ENCODE measurements at regions not wholly inside any gene's neighbourhood (a gene's known extent, or its start where the extent isn't known, plus 50 kb on each side); places are given as distances from the start of the nearest gene placed in this dataset.
"Not testable (repeated sequence)": the region's sequence is repeated elsewhere in the genome, so short reads cannot be mapped to it uniquely, and the experiment has no call there.

GRCh38 chr16:7772722-7773121 lies 440.1 kb downstream of the RBFOX1 start:
- Histone ChIP-seq H3K27ac (ENCODE audit: low read depth in 1 of 2, low read length in 2 of 2) (no peak overlapping the region), H3K9me3 (ENCODE audit: control insufficient read depth in 1 of 2, insufficient read depth in 1 of 2, low read length in 2 of 2) (peaks cover 0 to 13% of the 10 kb centered on the region in 2 experiments), H3K36me3 (ENCODE audit: insufficient read depth, low read length) (no peaks in the 10 kb centered on the region), H3K27me3 (ENCODE audit: control insufficient read depth in 1 of 2, insufficient read depth in 2 of 2, low read length in 2 of 2) (no peaks in the 10 kb centered on the region), H3K4me1 (ENCODE audit: insufficient read depth, low read length) (no peaks in the 10 kb centered on the region), H3K4me3 (ENCODE audit: low read length) (no peak overlapping the region)
- DNase-seq: no peak
- intact Hi-C loops (cut with DNase I, micrococcal nuclease): no loop called here
- no peak for TF ChIP-seq CTCF (IDR thresholded peaks at IDR 0.05)
- no peak for ATAC-seq (ENCODE audit: poor library complexity)
- no peak overlapping the region for H3K4me3 Mint-ChIP-seq
- ChIA-PET POLR2A (no interaction called here), CTCF (no interaction called here)
- H3K4me1 Mint-ChIP-seq (ENCODE audit: low read depth): no peaks in the 10 kb centered on the region
- peaks cover 11% of the 10 kb centered on the region for H3K9me3 Mint-ChIP-seq
- H3K27me3 Mint-ChIP-seq: no peaks in the 10 kb centered on the region
- H3K27ac Mint-ChIP-seq: no peak overlapping the region
- no peaks in the 10 kb centered on the region for H3K36me3 Mint-ChIP-seq (ENCODE audit: low read depth)

- H3K9me3 ChIP-seq (ENCODE audit: control insufficient read depth in 1 of 2, insufficient read depth in 1 of 2, low read length in 2 of 2); H3K36me3 Mint-ChIP-seq (ENCODE audit: low read depth); ATAC-seq (ENCODE audit: poor library complexity); H3K36me3 ChIP-seq (ENCODE audit: insufficient read depth, low read length); intact Hi-C loops (cut with DNase I, micrococcal nuclease); H3K27me3 Mint-ChIP-seq; H3K4me1 ChIP-seq (ENCODE audit: insufficient read depth, low read length); H3K4me3 ChIP-seq (ENCODE audit: low read length); H3K4me1 Mint-ChIP-seq (ENCODE audit: low read depth); POLR2A ChIA-PET; H3K27ac ChIP-seq (ENCODE audit: low read depth in 1 of 2, low read length in 2 of 2); CTCF ChIA-PET; H3K27ac Mint-ChIP-seq; H3K4me3 Mint-ChIP-seq; DNase-seq; H3K9me3 Mint-ChIP-seq; H3K27me3 ChIP-seq (ENCODE audit: control insufficient read depth in 1 of 2, insufficient read depth in 2 of 2, low read length in 2 of 2): not testable (repeated sequence)
These were observed 436.4 kb downstream of the RBFOX1 start for GRCh38 chr16:7769091-7769490.

GRCh38 chr16:7765079-7765550 lies 432.5 kb downstream of the RBFOX1 start:
- Histone ChIP-seq H3K27me3 (ENCODE audit: control insufficient read depth in 1 of 2, insufficient read depth in 2 of 2, low read length in 2 of 2) (no peaks in the 10 kb centered on the region), H3K4me3 (ENCODE audit: low read length) (no peak overlapping the region), H3K4me1 (ENCODE audit: insufficient read depth, low read length) (no peaks in the 10 kb centered on the region), H3K27ac (ENCODE audit: low read depth in 1 of 2, low read length in 2 of 2) (no peak overlapping the region), H3K9me3 (ENCODE audit: control insufficient read depth in 1 of 2, insufficient read depth in 1 of 2, low read length in 2 of 2) (peaks cover 0 to 9% of the 10 kb centered on the region in 2 experiments), H3K36me3 (ENCODE audit: insufficient read depth, low read length) (no peaks in the 10 kb centered on the region)
- Mint-ChIP-seq H3K4me1 (ENCODE audit: low read depth) (no peaks in the 10 kb centered on the region), H3K27ac (no peak overlapping the region), H3K4me3 (no peak overlapping the region), H3K9me3 (peaks cover 7% of the 10 kb centered on the region), H3K27me3 (no peaks in the 10 kb centered on the region), H3K36me3 (ENCODE audit: low read depth) (no peaks in the 10 kb centered on the region)
- ATAC-seq (ENCODE audit: poor library complexity) (no peak), DNase-seq (no peak)
- TF ChIP-seq CTCF (IDR thresholded peaks at IDR 0.05): no peak
- intact Hi-C loops (cut with DNase I, micrococcal nuclease): no loop called here
- ChIA-PET CTCF (no interaction called here), POLR2A (no interaction called here)

GRCh38 chr16:7763111-7763510 lies 430.5 kb downstream of the RBFOX1 start:
- no peak for DNase-seq
- Histone ChIP-seq H3K4me1 (ENCODE audit: insufficient read depth, low read length) (no peaks in the 10 kb centered on the region), H3K36me3 (ENCODE audit: insufficient read depth, low read length) (no peaks in the 10 kb centered on the region), H3K4me3 (ENCODE audit: low read length) (no peak overlapping the region), H3K27ac (ENCODE audit: low read depth in 1 of 2, low read length in 2 of 2) (no peak overlapping the region), H3K27me3 (ENCODE audit: control insufficient read depth in 1 of 2, insufficient read depth in 2 of 2, low read length in 2 of 2) (no peaks in the 10 kb centered on the region), H3K9me3 (ENCODE audit: control insufficient read depth in 1 of 2, insufficient read depth in 1 of 2, low read length in 2 of 2) (peaks cover 0 to 9% of the 10 kb centered on the region in 2 experiments)
- intact Hi-C loops (cut with DNase I, micrococcal nuclease): no loop called here
- TF ChIP-seq CTCF (IDR thresholded peaks at IDR 0.05): no peak
- POLR2A ChIA-PET: no interaction called here
- Mint-ChIP-seq H3K4me3 (no peak overlapping the region), H3K27me3 (no peaks in the 10 kb centered on the region), H3K36me3 (ENCODE audit: low read depth) (no peaks in the 10 kb centered on the region), H3K9me3 (peaks cover 5% of the 10 kb centered on the region), H3K4me1 (ENCODE audit: low read depth) (no peaks in the 10 kb centered on the region), H3K27ac (no peak overlapping the region)
- no peak for ATAC-seq (ENCODE audit: poor library complexity)
- CTCF ChIA-PET: no interaction called here

Data from CD4-positive, alpha-beta T cell (primary cell).